ENCODE measurements at regions not wholly inside any gene's neighbourhood (a gene's known extent, or its start where the extent isn't known, plus 50 kb on each side); places are given as distances from the start of the nearest gene placed in this dataset.

DNA sequence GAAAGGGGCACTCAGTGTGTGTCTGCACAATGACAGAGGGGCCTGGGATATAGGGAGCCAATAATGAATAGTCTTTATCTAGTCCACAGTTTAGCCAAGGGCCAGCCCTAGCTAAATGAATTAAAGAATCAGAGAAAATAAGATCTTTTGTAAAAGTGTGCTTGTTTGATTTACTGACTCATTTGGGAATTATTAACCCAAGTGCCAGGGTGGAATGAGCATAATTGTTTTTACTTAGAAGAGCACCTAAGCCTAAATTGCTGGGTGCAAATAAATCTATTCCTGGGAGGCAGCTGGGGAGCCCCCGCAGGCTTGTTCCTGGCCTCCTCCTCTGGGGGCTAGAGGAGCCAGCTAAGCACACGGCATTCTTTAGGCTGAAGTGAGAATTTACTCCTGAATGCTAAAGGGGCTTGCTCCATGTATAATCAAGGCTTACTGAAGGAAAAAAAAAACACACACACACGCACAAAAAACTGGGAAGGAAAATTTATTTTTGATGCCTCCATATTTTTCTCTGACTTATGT is 405.3 kb upstream of the SUCLG2 start:
- H3K27me3 ChIP-seq (ENCODE audit: insufficient read depth in 3 of 3, low read length in 2 of 3), result peaks cover 0 to 2% (median 0%) of the 10 kb centered on the region in 3 donors
- intact Hi-C loops (cut with DNase I), result no loop called here
- WGBS, 3 donors, result 38 to 51% (median 44%) methylated on average over 3 of the region's 3 CpGs
- no peaks in the 10 kb centered on the region for H3K9me3 ChIP-seq
- no peak overlapping the region for H3K27ac ChIP-seq
- H3K36me3 ChIP-seq (ENCODE audit: insufficient read depth in 1 of 2, low read depth in 1 of 2), result no peaks in the 10 kb centered on the region
- no peak for DNase-seq
- H3K4me3 ChIP-seq, result no peak overlapping the region
- H3K4me1 ChIP-seq, result no peaks in the 10 kb centered on the region
- no peak for ATAC-seq
- TF ChIP-seq, protein P1, sequence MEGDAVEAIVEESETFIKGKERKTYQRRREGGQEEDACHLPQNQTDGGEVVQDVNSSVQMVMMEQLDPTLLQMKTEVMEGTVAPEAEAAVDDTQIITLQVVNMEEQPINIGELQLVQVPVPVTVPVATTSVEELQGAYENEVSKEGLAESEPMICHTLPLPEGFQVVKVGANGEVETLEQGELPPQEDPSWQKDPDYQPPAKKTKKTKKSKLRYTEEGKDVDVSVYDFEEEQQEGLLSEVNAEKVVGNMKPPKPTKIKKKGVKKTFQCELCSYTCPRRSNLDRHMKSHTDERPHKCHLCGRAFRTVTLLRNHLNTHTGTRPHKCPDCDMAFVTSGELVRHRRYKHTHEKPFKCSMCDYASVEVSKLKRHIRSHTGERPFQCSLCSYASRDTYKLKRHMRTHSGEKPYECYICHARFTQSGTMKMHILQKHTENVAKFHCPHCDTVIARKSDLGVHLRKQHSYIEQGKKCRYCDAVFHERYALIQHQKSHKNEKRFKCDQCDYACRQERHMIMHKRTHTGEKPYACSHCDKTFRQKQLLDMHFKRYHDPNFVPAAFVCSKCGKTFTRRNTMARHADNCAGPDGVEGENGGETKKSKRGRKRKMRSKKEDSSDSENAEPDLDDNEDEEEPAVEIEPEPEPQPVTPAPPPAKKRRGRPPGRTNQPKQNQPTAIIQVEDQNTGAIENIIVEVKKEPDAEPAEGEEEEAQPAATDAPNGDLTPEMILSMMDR (IDR thresholded peaks at IDR 0.05), result no peak

DNA sequence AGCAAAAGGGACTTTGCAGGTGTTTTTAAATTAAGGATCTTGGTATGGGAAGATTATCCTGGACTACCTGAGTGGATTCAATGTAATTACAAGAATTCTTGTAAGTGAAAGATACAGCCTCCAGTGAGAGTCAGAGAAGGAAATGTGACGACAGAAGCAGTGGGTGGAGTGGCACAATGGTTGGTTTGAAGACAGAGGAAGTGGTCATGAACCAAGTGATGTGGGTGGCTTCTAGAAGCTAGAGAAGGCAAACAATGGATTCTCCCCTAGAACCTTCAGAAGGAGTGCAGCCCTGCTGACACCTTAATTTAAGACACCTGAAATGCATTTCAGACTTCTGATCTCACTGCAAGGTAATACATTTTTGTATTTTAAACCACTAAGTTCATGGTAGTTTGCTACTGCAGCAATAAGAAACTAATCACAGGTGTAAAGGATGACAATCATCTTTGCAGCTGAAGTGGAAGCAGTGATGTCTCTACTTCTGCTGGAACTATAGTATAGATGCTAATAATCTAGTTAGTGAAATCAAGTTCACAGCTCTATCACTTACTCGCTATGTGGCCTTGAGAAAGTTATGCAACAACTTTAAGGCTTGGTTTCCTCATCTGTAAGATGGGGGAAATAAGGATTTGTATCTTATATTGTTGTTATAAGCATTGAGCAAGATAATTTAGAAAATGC is 403.4 kb upstream of the SUCLG2 start:
- ATAC-seq (no peak), DNase-seq (no peak)
- H3K36me3 ChIP-seq (ENCODE audit: insufficient read depth in 1 of 2, low read depth in 1 of 2), result no peaks in the 10 kb centered on the region
- WGBS, 3 donors, result 49 to 88% (median 49%) methylated on average over 2 of the region's 2 CpGs
- H3K27ac ChIP-seq, result no peak overlapping the region
- H3K27me3 ChIP-seq (ENCODE audit: insufficient read depth in 3 of 3, low read length in 2 of 3), result peaks cover 0 to 2% (median 0%) of the 10 kb centered on the region in 3 donors
- H3K4me1 ChIP-seq, result no peaks in the 10 kb centered on the region
- intact Hi-C loops (cut with DNase I), result no loop called here
- TF ChIP-seq, protein P1 (IDR thresholded peaks at IDR 0.05), result no peak
- no peak overlapping the region for H3K4me3 ChIP-seq
- no peaks in the 10 kb centered on the region for H3K9me3 ChIP-seq

DNA sequence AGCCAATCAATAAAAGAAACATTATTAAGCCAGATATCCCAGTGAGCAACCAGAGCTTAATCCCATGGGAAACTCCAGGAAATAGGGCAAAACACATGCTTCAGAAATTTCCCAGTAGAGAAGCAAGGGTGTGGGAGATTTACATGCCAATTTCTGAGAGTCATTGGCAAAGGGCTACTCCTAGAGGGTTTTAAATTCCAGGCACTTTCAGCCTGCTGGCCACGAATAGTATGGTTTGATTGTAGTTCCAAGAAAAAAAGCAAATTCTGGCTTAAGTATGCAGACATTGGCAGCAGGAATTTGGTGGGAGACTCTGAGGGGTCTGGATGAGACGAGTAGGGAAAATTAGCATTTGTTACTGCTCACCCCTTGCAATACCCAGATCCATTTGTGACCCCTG is 402.1 kb upstream of the SUCLG2 start:
- H3K9me3 ChIP-seq, result no peaks in the 10 kb centered on the region
- no peaks in the 10 kb centered on the region for H3K36me3 ChIP-seq (ENCODE audit: insufficient read depth in 1 of 2, low read depth in 1 of 2)
- no peak overlapping the region for H3K27ac ChIP-seq
- no peak overlapping the region for H3K4me3 ChIP-seq
- intact Hi-C loops (cut with DNase I), result no loop called here
- 9 to 25% (median 15%) methylated on average over 2 of the region's 2 CpGs for WGBS, 3 donors
- no peaks in the 10 kb centered on the region for H3K4me1 ChIP-seq
- DNase-seq (no peak), ATAC-seq (no peak)
- TF ChIP-seq, protein P1 (IDR thresholded peaks at IDR 0.05), result no peak
- peaks cover 0 to 2% (median 0%) of the 10 kb centered on the region in 3 donors for H3K27me3 ChIP-seq (ENCODE audit: insufficient read depth in 3 of 3, low read length in 2 of 3)

DNA sequence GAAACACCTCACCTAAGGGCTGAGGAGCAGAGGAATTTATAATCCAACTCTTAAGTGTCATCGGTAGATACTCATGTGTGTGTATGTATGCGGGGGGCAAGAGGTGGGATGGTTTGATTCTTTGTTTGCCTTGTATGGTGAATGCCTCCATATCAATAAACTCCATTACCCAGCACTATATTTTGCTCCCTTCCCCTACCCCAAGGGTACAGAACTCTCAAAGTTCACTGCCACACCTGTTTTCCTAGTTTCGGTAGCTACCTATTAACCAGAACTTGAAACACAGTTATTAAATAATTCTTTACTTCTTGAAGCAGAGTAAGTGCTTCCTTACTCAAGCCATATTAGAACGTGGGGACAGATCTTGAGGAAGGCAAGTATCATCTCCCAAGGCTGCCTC is 400.8 kb upstream of the SUCLG2 start:
- DNase-seq (no peak), ATAC-seq (no peak)
- TF ChIP-seq, protein P1 (IDR thresholded peaks at IDR 0.05), result no peak
- Histone ChIP-seq H3K9me3 (no peaks in the 10 kb centered on the region), H3K4me1 (no peaks in the 10 kb centered on the region), H3K36me3 (ENCODE audit: insufficient read depth in 1 of 2, low read depth in 1 of 2) (no peaks in the 10 kb centered on the region), H3K27ac (no peak overlapping the region), H3K27me3 (ENCODE audit: insufficient read depth in 3 of 3, low read length in 2 of 3) (peaks cover 0 to 2% (median 0%) of the 10 kb centered on the region in 3 donors), H3K4me3 (no peak overlapping the region)
- WGBS, 3 donors, result 88 to 94% (median 94%) methylated on average over 4 of the region's 4 CpGs
- intact Hi-C loops (cut with DNase I), result no loop called here

DNA sequence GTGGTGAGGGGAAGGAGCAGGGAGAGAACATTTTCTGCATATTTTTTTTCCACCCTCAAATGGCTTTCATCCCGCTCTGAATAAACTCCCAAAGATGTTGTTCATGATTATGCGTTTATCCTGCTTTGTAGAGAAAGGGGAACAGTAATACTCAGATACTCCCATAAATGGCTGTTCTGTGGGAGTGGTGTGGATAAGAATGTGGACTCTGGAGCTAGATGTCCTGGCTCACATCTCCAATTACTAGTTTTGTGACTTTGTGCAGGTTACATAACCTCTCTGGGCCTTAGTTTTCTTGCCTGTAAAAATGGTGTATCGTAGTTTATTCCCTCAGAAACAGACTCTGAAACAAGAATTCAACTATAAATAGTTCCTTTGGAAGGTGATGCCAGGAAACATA is 395.4 kb upstream of the SUCLG2 start:
- DNase-seq, result no peak

More for the DNA sequence above, 395.4 kb upstream of the SUCLG2 start:
- Histone ChIP-seq H3K9me3 (no peaks in the 10 kb centered on the region), H3K4me3 (no peak overlapping the region), H3K27ac (no peak overlapping the region), H3K4me1 (no peaks in the 10 kb centered on the region), H3K36me3 (ENCODE audit: insufficient read depth in 1 of 2, low read depth in 1 of 2) (no peaks in the 10 kb centered on the region), H3K27me3 (ENCODE audit: insufficient read depth in 3 of 3, low read length in 2 of 3) (no peaks in the 10 kb centered on the region)
- TF ChIP-seq, protein P1 (IDR thresholded peaks at IDR 0.05), result no peak
- intact Hi-C loops (cut with DNase I), result no loop called here
- WGBS, 3 donors, result 56 to 91% (median 63%) methylated on average over 3 of the region's 3 CpGs
- no peak for ATAC-seq
